GM23338 (cell line): ENCODE measurements at regions not wholly inside any gene's neighbourhood (a gene's known extent, or its start where the extent isn't known, plus 50 kb on each side); places are given as distances from the start of the nearest gene placed in this dataset.

Experiments
- ATAC-seq: fragments of 200-7000 bp; cut with Tn5 transposase; 3 replicates; pipeline ENCODE4 v1.9.1; 2020
- DNase-seq: peaks from one replicate; pipeline ENCODE4 v3.0.0-alpha.2; 2015; ENCODE audit warnings: low spot score
- H2AFZ ChIP-seq: fragments of 200-600 bp; sonication (generic); 2 replicates; pipeline ENCODE4 v1.8.0; 2016; ENCODE audit warnings: antibody characterized with exemption, mild to moderate bottlenecking, moderate library complexity
- H3F3A ChIP-seq: fragments of 200-600 bp; sonication (generic); replicated peaks from 2 replicates; pipeline ENCODE4 v1.8.0; 2017; ENCODE audit warnings: antibody characterized with exemption, mixed run types, low read depth
- H3K27ac ChIP-seq: fragments of 200-600 bp; sonication (generic); 2 replicates; pipeline ENCODE4 v1.6.1; 2016; ENCODE audit warnings: low read depth
- H3K27me3 ChIP-seq: fragments of 200-600 bp; sonication (generic); 2 replicates; pipeline ENCODE4 v1.8.0; 2016; ENCODE audit warnings: mild to moderate bottlenecking, mixed run types, moderate library complexity; ENCODE audit not compliant: insufficient read depth
- H3K36me3 ChIP-seq: fragments of 200-600 bp; sonication (generic); 2 replicates; pipeline ENCODE4 v1.8.0; 2016; ENCODE audit warnings: mild to moderate bottlenecking; ENCODE audit not compliant: insufficient read depth
- H3K4me1 ChIP-seq: fragments of 200-600 bp; sonication (generic); 2 replicates; pipeline ENCODE4 v1.8.0; 2016; ENCODE audit warnings: mild to moderate bottlenecking, moderate library complexity; ENCODE audit not compliant: insufficient read depth
- H3K4me2 ChIP-seq: fragments of 200-600 bp; sonication (generic); 2 replicates; pipeline ENCODE4 v1.7.1; 2017; ENCODE audit warnings: mixed run types
- H3K4me3 ChIP-seq: fragments of 200-600 bp; sonication (generic); 2 replicates; pipeline ENCODE4 v1.6.1; 2016; ENCODE audit warnings: mixed run types
- H3K79me2 ChIP-seq: fragments of 200-600 bp; sonication (generic); replicated peaks from 2 replicates; pipeline ENCODE4 v1.8.0; 2017; ENCODE audit warnings: mild to moderate bottlenecking; ENCODE audit not compliant: insufficient read depth
- H3K9me2 ChIP-seq: fragments of 200-600 bp; sonication (generic); 2 replicates; pipeline ENCODE4 v1.8.0; 2017; ENCODE audit not compliant: insufficient read depth
- H4K20me1 ChIP-seq: fragments of 200-600 bp; sonication (generic); replicated peaks from 2 replicates; pipeline ENCODE4 v1.8.0; 2017; ENCODE audit warnings: mild to moderate bottlenecking; ENCODE audit not compliant: insufficient read depth
- H3K27ac Mint-ChIP-seq: 2 replicates; pipeline ENCODE4 v1.8.0; 2020; ENCODE audit warnings: inconsistent platforms, mild to moderate bottlenecking, moderate library complexity, mixed read lengths
- H3K27me3 Mint-ChIP-seq: 3 replicates; pipeline ENCODE4 v1.8.0; 2022; ENCODE audit warnings: low read depth, mild to moderate bottlenecking, moderate library complexity, mixed read lengths, inconsistent platforms; ENCODE audit not compliant: insufficient read depth, poor library complexity
- H3K36me3 Mint-ChIP-seq: 3 replicates; pipeline ENCODE4 v1.8.0; 2021; ENCODE audit warnings: low read depth, mild to moderate bottlenecking, inconsistent platforms, moderate library complexity, mixed read lengths
- H3K4me1 Mint-ChIP-seq: 3 replicates; pipeline ENCODE4 v1.8.0; 2020; ENCODE audit warnings: mild to moderate bottlenecking, inconsistent platforms, mixed read lengths
- H3K4me3 Mint-ChIP-seq: 3 replicates; pipeline ENCODE4 v1.8.0; 2021; ENCODE audit warnings: moderate library complexity, mild to moderate bottlenecking, inconsistent platforms, mixed read lengths
- H3K9me3 Mint-ChIP-seq: 3 replicates; pipeline ENCODE4 v1.8.0; 2020; ENCODE audit warnings: moderate library complexity, mild to moderate bottlenecking, inconsistent platforms, mixed read lengths
- CREB1 ChIP-seq: fragments of 250-450 bp; sonication (Bioruptor Pico); IDR thresholded peaks from 2 replicates; pipeline ENCODE4 v1.5.0; 2020; ENCODE audit warnings: low read depth, mild to moderate bottlenecking, moderate library complexity
- EZH2phosphoT487 ChIP-seq: fragments of 200-600 bp; sonication (generic); IDR thresholded peaks from one replicate; pipeline ENCODE4 v1.8.1; 2018; ENCODE audit warnings: antibody characterized with exemption; ENCODE audit not compliant: unreplicated experiment
- JUNB ChIP-seq: IDR thresholded peaks from one replicate; pipeline ENCODE4 v1.6.1; 2016; ENCODE audit warnings: antibody characterized with exemption; ENCODE audit not compliant: unreplicated experiment
- NANOG ChIP-seq: IDR thresholded peaks from 2 replicates; pipeline ENCODE4 v1.6.1; 2016; ENCODE audit warnings: antibody characterized with exemption, borderline replicate concordance
- POLR2AphosphoS5 ChIP-seq: IDR thresholded peaks from 2 replicates; pipeline ENCODE4 v1.6.1; 2016; ENCODE audit warnings: antibody characterized with exemption, low read depth
- STAT1 ChIP-seq: IDR thresholded peaks from one replicate; pipeline ENCODE4 v1.6.1; 2016; ENCODE audit warnings: antibody characterized with exemption; ENCODE audit not compliant: unreplicated experiment
- ZNF114 ChIP-seq: fragments of 250-450 bp; sonication (Bioruptor Pico); IDR thresholded peaks from 2 replicates; pipeline ENCODE4 v1.5.0; 2020; ENCODE audit warnings: mild to moderate bottlenecking, moderate library complexity
- ZNF331 ChIP-seq: fragments of 250-450 bp; sonication (Bioruptor Pico); IDR thresholded peaks from 2 replicates; pipeline ENCODE4 v1.5.0; 2020; ENCODE audit warnings: low read depth, mild to moderate bottlenecking, moderate library complexity
- TF ChIP-seq, protein P1 (sequence below): IDR thresholded peaks from 2 replicates; pipeline ENCODE4 v1.6.1; 2016; ENCODE audit warnings: antibody characterized with exemption
- TF ChIP-seq, protein P2 (sequence below), 2 experiments: fragments of 200-600 bp in 1 of 2; sonication (generic) in 1 of 2; conservative IDR thresholded peaks; 2 replicates each; pipeline versions ENCODE4 v1.5.1 to v1.6.1; 2016 to 2017; ENCODE audit warnings: antibody characterized with exemption in 2 of 2, low read depth in 2 of 2, mild to moderate bottlenecking in 2 of 2, moderate library complexity in 1 of 2
- TF ChIP-seq, protein P3 (sequence below): IDR thresholded peaks from one replicate; pipeline ENCODE4 v1.6.1; 2018; ENCODE audit warnings: antibody characterized with exemption; ENCODE audit not compliant: unreplicated experiment

DNA sequence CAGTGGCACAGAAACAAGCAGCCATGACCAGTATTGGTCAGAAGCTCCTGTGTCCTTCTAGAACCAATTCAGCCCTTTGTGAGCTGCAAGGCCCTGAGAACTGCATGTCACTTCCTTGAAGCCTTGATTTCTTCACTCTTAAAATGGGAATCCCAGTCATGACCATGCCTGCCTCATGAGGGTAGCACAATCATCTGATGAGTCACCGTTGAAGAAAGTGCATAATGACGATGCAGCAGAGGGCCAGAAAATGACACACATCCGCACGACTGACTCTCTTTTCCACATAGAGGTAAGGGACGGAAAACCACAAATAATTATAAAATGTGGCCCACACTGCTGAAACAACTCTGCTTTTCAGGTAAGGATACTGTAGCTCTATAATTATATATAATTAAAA lies 777.4 kb downstream of the BCL11B start (continued):
- TF ChIP-seq, protein P1, sequence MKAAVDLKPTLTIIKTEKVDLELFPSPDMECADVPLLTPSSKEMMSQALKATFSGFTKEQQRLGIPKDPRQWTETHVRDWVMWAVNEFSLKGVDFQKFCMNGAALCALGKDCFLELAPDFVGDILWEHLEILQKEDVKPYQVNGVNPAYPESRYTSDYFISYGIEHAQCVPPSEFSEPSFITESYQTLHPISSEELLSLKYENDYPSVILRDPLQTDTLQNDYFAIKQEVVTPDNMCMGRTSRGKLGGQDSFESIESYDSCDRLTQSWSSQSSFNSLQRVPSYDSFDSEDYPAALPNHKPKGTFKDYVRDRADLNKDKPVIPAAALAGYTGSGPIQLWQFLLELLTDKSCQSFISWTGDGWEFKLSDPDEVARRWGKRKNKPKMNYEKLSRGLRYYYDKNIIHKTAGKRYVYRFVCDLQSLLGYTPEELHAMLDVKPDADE = no peak
- TF ChIP-seq ZNF331 = no peak

DNA sequence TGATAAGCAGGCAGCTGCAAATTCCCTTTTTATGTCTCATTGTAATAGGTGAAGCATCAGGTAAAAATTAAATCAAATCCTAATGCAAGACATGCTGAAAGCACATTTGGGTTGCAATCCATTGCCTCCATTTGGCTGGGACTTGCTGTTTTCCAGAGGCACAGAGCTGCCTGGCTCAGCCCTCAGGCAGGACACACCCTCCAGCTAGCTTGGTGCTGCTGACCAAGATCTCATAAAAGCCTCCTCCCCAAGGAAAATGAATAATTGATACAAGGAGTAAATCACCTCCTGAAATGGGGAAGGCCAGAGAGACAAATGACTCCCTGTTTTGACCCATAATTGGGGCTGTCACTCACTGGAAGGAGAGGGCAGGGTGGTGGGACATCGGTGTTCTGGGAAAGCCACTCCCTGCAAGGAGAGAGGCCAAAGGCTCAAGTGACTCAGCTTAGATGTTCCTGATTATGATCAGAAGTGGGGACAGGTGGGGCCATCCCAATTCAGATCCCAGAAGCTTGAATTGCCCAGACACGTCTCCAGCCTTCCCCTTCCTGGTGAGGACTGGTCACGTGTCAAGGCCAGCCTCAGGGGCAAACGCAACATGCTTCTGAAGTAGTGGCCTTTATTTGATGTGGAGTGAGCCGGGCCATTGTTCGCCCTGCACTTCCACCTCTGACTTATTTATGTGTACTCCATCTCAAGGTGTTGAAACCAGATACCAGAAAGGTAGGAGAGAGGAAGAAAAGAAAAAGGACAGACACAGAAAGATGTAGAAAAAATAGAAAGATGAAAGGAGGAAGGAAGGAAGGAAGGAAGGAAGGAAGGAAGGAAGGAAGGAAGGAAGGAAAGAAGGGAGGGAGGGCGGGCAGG lies 773.7 kb downstream of the BCL11B start:
- Histone ChIP-seq H3K79me2 (no peaks in the 10 kb centered on the region), H3K27ac (no peak overlapping the region), H2AFZ (no peak overlapping the region), H3K4me3 (no peak overlapping the region), H3K27me3 (no peaks in the 10 kb centered on the region), H4K20me1 (no peaks in the 10 kb centered on the region), H3K4me1 (no peaks in the 10 kb centered on the region), H3K9me2 (0 out of 2 replicates have a peak, but pooled peaks cover 6% of the 10 kb centered on the region), H3F3A (no peaks in the 10 kb centered on the region), H3K4me2 (no peak overlapping the region), H3K36me3 (no peaks in the 10 kb centered on the region)
- H3K27ac Mint-ChIP-seq = no peak overlapping the region
- DNase-seq (no peak), ATAC-seq (no peak)
- H3K4me1 Mint-ChIP-seq = no peaks in the 10 kb centered on the region
- H3K9me3 Mint-ChIP-seq = no peaks in the 10 kb centered on the region
- H3K36me3 Mint-ChIP-seq = no peaks in the 10 kb centered on the region
- H3K27me3 Mint-ChIP-seq = peaks cover 5% of the 10 kb centered on the region
- H3K4me3 Mint-ChIP-seq = no peak overlapping the region
- TF ChIP-seq, protein P2, sequence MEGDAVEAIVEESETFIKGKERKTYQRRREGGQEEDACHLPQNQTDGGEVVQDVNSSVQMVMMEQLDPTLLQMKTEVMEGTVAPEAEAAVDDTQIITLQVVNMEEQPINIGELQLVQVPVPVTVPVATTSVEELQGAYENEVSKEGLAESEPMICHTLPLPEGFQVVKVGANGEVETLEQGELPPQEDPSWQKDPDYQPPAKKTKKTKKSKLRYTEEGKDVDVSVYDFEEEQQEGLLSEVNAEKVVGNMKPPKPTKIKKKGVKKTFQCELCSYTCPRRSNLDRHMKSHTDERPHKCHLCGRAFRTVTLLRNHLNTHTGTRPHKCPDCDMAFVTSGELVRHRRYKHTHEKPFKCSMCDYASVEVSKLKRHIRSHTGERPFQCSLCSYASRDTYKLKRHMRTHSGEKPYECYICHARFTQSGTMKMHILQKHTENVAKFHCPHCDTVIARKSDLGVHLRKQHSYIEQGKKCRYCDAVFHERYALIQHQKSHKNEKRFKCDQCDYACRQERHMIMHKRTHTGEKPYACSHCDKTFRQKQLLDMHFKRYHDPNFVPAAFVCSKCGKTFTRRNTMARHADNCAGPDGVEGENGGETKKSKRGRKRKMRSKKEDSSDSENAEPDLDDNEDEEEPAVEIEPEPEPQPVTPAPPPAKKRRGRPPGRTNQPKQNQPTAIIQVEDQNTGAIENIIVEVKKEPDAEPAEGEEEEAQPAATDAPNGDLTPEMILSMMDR (conservative IDR thresholded peaks at IDR 0.05; ENCODE audit: low read depth in 2 of 2) = no peak
- TF ChIP-seq STAT1 (no peak), POLR2AphosphoS5 (no peak), ZNF331 (no peak), CREB1 (CRISPR knock-in tag) (no peak), ZNF114 (CRISPR knock-in tag) (no peak), JUNB (no peak), NANOG (no peak), EZH2phosphoT487 (no peak)
- TF ChIP-seq, protein P1 = no peak
- TF ChIP-seq, protein P3, sequence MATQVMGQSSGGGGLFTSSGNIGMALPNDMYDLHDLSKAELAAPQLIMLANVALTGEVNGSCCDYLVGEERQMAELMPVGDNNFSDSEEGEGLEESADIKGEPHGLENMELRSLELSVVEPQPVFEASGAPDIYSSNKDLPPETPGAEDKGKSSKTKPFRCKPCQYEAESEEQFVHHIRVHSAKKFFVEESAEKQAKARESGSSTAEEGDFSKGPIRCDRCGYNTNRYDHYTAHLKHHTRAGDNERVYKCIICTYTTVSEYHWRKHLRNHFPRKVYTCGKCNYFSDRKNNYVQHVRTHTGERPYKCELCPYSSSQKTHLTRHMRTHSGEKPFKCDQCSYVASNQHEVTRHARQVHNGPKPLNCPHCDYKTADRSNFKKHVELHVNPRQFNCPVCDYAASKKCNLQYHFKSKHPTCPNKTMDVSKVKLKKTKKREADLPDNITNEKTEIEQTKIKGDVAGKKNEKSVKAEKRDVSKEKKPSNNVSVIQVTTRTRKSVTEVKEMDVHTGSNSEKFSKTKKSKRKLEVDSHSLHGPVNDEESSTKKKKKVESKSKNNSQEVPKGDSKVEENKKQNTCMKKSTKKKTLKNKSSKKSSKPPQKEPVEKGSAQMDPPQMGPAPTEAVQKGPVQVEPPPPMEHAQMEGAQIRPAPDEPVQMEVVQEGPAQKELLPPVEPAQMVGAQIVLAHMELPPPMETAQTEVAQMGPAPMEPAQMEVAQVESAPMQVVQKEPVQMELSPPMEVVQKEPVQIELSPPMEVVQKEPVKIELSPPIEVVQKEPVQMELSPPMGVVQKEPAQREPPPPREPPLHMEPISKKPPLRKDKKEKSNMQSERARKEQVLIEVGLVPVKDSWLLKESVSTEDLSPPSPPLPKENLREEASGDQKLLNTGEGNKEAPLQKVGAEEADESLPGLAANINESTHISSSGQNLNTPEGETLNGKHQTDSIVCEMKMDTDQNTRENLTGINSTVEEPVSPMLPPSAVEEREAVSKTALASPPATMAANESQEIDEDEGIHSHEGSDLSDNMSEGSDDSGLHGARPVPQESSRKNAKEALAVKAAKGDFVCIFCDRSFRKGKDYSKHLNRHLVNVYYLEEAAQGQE = no peak
